Activated CD8-positive, alpha-beta memory T cell treated with anti-CD3 and anti-CD28 coated beads, Interleukin-2, amount 50 U/mL, for 4 hours (primary cell): ENCODE measurements at regions not wholly inside any gene's neighbourhood (a gene's known extent, or its start where the extent isn't known, plus 50 kb on each side); places are given as distances from the start of the nearest gene placed in this dataset.
"Not testable (repeated sequence)": the region's sequence is repeated elsewhere in the genome, so short reads cannot be mapped to it uniquely, and the experiment has no call there.

ENCODE experiments used
- DNase-seq: peaks from one replicate; pipeline ENCODE4 v3.0.0-alpha.2; 2020

DNA sequence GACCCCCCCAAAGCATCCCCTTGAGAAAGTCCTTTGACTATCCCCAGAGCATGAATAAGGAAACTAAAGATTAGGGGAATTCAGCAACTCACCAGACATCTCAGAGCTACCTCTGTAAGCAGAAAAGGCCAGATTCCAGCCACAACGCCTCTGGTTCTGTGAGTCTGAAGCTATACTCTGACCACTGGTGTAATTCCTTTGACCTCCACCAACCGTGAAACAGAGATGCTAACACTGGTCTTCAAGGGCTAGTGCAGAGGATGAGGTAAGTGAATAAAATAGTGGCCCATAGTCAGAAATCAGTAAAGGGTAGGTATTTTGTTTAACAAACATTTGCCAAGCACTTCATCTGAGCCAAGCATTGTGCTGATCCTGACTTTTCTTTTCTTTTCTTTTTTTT, 353.4 kb downstream of the NPIPA8 start:
- DNase-seq: no peak

DNA sequence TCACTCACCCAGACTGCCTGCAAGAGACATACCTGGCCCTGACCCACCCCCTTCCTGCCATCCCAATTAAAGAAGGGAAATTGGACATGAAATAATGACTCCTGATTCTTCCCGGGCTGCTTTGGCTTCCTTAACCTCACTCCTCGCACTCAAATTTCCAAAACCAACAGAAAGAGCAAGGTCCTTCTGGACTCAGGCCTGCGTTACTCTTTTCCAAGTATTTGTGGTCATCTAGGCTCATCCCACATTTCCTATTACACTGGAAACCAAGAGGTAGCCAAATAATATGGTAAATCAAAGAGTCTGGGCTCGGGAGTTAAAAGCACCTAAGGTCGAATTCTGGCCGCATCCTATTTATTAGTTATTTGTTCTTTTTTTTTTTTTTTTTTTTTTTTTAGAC, 359.3 kb downstream of the NPIPA8 start:
- no peak for DNase-seq

DNA sequence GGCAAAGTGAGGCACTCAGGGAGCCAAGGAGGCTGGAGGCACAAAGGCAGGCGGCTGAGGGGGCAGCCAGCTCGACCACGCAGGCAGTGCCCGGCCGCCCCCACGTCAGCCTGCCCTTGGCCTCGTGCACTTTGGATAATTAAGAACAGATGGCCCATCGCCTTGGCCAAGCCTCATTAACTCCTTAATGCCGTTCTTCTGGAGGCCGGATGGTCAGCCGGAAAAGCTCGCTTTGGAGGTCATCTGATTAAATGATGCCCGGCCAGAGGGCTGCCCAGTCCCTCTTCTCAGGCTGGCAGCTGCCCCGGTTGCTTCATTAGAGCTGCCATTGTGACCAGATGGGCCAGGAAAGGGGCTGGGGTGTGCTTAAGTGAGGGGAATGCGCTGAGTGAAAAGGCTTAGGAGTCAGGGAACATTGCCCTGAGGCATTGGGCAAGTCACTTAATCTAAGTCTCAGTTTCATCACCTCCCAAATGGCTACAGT, 364.0 kb downstream of the NPIPA8 start:
- no peak for DNase-seq

DNA sequence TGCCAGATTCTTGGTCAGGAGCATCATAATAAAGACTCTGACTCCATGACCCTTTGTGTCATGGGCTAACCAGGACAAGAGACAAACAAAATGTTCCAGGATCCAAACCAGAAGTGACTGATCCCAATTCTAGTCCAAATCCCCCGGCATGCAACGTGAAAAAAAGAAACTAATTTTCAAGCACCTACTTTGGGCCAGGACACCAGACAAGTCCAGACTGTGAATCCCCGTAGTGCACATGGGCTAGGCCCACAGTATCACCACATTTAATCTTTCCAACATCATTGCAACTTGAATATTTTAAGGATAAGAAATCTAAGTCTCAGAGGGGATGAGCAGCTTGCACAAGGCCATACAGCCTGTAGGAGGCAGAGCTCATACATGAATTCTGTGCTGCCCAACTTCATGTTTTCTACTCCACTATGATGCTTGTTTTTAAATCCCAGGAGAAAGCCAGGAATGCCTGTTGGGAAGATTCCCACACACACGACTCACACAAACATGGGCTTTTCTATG, 365.7 kb downstream of the NPIPA8 start:
- DNase-seq: no peak

DNA sequence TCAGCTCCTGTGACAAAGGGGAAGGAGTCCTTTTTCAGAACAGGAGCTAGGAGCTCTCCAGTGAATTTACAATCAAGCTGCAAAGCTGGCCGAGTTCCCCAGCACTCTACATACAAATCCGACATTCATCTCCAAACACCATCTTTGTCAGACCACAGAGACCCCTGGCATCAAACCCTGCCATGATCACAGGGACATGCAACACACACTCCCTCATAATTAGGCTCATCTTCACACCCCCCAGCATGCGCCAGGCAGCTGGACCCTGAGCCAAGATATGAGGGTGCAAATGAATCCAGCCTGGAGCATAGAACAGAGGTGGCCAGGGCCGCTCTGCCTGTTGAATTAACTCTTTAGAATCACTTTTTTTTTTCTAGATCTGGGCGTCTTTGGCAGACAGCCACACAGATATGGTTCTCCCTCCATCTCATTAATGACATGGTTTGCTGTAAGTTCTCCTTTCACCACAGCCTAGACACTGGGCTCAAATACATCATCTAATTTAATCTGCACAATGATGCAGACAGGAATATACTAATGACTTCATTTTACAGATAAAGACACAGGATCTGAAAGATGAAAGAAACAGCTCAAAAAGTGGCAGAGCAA, 366.3 kb downstream of the NPIPA8 start:
- no peak for DNase-seq

DNA sequence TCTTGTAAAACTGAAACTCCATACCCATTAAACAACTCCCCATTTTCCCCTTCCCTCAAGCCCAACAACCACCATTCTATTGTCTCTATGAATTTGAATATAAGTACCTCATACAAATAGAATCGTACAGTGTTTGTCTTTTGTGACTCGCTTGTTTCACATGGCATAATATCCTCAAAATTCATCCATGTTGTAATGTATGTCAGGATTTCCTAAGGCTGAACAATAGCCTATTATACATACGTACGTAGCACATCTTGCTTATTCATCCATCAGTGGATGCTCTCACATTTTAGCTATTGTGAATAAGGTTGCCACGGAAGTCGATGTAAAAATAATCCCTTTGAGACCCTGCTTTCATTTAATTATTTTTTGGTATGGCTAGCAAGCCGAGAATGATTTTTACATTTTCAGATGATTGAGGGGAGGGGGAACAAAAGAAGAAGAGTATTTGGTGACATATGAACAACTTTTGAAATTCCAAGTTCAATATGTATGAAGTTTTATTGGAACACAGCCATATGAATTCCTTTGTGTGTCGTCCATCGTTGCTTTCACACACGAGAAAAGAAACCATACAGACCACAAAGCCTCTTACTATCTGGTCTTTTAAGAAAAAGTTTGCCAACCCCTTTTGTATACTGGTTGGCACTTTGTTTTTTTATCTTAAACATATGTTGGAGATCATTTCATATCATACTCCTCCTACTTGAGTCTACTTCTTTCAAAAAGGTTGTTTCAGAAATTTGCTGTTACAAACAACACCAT, 371.2 kb downstream of the NPIPA8 start:
- DNase-seq: no peak

DNA sequence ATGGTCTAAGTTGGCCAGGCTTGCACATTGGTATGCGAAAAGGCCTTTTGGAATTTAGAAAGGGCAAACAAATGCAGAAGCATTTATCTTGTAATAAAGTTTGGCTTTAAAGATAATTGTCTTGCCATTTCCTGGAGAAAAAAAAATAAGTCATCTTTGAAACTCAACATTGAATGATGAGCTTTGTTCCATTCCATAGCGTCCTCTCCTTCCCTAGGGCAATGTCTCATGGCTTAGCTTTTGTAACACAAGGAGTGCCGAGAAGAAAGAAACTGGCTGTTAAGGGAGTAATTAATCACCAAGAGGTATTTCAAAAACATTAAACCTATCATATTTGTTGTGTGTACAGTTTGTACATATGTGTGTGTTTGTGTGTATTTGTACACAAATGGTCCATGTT, 372.3 kb downstream of the NPIPA8 start:
- no peak for DNase-seq

DNA sequence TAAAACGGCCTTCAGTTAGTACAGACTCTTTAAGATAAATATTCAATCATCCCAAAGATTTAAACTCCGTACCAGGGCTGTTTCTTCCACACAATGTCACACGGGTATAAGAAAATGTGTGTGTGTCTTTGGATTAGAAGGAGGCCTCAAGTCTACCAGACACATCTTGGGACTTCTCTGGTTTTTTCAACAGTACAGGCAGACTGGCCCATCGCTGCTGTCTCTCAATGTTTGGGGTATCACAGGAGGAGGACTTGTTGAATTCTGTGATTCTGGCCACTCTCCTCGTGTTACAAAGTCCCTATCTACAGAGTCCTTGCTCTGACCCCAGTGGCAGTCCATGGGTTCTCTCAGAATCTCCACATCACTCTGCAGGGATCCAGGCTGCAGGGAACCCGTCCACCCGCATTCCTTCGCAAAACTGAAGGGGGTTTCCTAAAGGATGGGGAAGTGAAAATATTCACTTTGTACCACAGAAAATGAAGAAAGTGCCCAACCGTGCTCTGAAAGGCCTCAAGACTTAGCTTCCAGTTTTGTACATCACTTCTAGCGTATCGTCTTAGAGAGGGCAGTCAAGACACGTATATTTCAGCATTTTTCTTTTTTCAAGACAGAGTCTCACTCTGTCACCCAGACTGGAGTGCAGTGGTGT, 373.2 kb downstream of the NPIPA8 start:
- DNase-seq: no peak

DNA sequence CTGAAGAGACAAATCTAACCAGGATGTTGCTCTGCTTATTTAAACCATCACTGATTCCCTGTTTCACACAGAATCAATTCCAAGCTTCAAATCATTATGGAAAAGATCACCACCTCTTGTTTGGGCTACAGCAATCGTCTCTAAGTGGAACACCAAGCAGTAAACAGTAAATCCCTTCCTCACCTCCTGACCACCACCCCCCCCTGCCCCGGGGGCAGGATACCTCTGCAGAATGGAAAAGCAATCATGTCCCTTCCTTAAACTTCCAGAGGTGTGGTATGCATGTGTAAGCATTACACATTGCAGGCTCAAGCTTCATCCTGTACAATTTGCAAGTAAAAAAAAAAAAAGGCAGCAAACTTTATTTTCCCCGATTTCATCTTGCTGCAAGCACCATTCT, 373.8 kb downstream of the NPIPA8 start:
- no peak for DNase-seq

DNA sequence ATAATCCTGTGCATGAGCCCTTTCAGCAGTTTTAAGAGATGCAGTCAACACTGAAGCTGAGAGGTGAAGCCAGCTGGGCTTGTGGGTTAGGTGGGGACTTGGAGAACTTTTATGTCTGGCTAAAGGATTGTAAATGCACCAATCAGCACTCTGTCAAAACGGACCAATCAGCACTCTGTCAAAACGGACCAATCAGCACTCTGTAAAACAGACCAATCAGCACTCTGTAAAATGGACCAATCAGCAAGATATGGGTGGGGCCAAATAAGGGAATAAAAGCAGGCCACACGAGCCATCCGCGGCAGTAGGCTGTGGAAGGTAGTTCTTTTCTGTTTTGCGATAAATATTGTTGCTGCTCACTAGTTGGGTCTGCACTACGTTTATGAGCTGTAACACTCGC, 374.7 kb downstream of the NPIPA8 start:
- DNase-seq: not testable (repeated sequence)

DNA sequence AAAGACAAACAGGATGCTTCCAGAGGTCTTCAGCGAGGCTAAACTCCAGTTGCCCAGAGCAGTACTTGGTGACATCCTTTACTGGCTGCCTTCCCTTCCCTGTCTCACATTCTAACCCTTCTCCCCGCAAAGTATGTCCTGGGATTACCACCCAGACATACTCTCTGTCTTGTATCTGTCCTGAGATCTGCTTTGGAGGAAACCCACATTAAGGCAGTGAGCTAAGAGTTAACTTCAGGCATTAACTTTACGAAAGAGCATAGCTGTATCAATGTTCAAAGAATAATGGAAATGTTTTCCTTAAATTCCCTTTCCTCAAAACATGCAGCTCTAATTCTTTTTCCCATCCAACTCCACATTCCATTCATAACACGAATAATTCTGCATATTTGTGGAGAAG, 385.2 kb downstream of the NPIPA8 start:
- DNase-seq: no peak

DNA sequence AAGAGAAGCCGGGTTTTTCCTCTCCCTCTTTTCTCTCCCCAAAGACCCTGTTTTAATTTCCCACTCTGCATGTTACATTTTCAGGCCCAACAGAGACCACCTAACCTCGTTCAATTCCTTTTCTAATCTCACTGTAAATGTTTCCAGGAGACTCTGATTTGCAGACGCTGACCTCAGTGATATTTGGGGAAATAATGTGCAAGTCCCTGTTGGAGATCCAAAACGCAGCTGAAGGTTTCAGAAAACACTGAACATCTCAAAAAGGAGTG, 386.6 kb downstream of the NPIPA8 start:
- DNase-seq: no peak

DNA sequence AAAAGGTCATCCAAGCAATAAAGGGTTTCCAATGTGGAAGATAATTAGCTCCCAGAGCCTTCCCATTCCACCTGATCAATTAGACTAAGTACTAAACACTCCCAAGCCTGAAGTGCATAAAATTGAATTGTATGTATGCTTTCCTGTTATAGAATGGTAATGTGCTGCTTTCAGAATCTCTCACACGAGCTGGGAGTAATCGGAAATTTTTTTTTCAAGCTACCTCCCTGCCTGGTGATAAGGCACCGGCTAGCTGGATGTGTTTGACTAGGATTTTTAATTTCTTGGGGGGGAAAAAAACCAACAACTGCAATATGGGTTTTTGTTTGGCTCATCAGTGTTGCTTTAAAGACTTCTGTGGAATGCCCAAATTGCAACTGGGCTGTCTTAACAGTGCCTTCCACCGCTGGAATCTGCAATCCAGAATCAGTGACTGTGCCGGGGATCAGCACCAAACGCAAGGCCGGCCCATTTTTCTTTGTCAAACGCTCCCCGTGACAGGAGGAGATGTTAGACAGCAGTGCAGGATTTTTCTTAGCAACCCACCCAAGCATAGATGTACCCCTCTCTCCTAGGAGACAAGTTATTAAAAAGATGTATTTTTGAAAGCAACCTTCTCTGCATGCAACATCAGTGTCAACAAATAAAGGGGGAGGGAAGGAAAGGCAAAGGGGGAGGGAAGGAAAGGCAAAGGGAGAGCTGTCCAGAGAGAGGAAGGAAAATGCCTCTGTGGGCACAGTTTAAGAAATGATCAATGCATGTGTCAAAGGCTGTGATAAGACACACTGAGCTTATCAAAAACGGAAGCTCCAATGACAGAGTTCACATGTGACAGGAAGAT, 387.2 kb downstream of the NPIPA8 start:
- no peak for DNase-seq

DNA sequence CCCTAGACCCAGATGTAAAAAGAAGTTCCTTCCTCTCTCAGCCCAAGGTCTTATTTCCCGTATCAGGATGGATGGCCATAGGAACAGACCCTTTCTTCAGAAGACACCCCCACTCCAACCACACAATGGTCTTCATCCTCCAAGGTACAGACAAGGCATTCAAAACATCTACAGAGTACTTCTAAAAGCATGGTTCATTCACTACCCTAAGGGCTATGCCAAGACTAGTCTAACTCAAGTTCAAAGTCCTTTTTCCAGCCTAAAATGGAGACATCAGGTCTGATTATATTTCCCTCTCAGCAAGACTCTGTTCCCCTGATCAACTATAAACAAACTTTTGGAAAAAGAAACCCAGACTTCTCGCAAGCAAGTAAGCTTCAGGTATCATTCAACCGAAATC, 388.9 kb downstream of the NPIPA8 start:
- DNase-seq: no peak

DNA sequence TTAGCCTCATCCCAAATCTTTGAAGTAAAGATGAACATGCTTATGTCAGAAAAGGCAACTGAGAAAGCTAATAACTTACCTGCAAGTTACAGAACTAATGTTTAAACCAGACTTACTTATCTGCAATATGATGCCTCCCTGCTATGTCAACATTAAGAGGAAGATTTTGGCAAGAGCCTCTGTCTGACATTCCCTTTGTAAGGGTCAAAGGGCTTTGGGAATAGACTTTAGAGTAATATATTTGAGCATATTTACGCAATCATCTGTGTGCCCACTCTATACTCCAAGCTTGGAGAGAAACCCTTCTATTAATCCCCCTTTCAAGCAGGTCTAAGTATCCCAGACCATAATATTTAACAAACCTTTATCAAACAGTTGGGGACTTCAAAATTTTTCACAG, 389.4 kb downstream of the NPIPA8 start:
- no peak for DNase-seq

DNA sequence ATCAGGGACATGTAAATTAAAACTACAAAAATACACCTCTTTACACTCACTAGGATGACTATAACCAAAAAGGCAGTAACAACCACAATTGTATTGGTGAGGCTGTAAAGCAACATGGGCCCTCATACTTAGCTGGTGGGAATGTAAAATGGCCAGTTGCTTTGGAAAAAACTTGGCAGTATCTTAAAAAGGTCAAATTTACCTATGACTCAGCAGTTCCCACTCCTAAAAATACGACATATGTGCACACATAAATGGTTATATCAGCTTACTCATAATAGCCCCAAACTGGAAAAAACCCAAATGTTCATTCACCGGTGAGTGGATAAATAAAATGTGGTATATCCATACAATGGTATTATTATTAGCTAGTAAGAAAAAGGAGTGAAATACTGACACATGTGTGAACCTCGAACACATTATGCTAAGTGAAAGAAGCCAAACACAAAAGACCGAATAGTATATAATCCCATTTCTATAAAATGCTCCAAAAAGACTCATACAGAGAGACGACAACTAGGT, 391.4 kb downstream of the NPIPA8 start:
- no peak for DNase-seq

DNA sequence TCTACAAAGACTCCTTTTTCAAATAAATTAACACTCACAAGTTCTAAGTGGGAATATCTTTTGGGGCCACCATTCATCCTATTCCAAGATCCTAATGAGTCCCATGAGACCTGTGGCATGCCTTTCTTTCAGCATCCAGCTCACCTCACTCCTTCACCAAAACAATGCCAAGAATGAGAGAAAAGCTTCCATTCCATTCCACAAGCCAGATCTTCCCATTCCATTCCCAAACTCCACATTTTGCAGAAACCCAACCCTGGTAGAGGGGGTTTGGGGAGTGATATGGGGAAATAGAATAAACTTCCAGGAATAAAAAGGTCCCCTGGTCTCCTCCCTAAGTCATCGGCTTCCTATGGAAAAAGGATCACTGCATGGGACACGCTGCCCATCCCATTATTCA, 392.2 kb downstream of the NPIPA8 start:
- DNase-seq: no peak

DNA sequence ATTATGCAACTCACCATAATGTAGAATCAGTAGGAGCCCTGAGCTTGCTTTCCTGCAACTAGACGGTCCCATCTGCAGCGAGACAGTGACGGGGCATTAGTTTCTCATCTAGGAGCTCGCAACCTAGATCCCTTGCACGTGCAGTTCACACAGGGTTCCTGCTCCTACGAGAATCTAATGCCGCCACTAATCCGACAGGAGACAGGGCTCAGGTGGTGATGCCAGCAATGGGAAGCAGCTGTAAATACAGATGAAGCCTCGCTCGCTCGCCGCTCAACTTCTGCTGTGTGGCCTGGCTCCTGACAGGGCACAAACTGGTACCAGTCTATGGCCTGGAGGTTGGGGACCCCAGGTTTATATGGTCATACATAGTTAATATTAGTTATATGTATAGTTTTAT, 394.5 kb downstream of the NPIPA8 start:
- no peak for DNase-seq

DNA sequence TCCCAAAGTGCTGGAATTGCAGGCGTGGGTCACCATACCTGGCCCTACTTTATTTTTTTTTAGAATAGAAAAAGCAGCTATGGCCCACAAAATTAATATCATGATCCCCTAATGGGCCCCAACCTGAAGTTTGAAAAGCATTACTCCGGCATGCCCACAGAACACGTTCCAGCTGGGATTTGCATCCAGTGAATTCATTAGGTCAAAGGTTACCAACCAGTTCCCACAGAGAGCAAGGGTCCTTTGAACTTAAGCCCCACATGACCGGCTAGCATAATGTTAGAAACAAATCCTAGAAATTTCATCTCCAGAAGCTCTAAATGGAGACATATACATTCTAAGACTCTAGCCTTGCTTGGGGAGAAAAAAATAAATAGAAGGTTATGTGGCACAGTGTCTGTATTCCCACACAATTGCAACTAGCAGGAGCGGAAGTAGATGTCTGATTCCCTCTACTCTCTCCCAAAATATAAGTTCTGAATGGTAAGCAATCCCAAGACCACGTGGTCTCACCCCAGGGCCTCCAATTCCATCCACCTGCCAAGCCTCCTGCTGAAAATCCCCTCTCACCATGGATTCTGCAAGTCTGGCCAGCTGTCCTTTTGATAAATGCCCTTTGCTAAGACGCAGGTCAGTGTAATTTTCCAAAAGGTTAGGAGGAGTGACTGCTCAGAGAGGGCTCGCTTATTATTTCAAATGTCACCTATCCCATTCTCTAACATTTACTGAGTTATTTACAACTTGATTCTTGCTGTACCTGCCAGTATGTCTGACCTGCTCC, 395.8 kb downstream of the NPIPA8 start:
- no peak for DNase-seq

DNA sequence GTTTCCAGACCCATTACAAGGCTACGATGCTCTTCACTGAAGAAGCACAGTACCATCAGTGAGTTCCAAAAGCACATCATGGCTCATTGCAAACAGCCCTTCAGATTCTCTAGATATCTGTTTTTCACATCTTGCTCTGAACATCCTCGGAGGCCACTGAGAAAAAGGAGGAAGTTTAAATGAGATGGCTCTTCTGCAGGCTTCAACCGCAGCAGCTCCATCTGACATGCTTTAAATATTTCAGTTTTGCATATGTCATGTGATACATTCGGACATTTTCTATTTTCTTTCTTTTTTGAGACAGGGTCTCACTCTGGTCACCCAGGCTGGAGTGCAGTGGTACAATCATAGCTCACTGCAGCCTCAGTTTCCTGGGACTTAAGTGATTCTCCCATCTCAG, 396.8 kb downstream of the NPIPA8 start:
- no peak for DNase-seq

DNA sequence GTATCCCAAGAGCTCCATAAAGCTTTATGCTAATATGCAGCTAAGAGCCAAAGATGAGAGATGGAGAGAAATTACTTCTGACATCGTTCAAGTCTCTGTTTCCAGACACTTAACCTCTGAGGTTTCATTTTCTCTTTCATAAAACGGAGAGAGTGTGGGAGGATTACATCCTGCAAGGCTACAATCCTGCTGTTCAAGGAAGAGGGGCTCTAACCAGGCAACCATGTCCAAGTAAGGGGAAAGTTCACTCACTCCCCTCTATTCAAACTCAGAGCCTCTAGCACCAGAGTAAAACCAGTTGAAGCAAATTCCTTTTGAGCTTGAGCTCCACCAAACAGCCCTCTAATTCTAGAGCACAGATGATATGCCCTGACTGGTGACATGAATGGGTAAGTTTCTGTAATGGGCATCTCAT, 397.4 kb downstream of the NPIPA8 start:
- no peak for DNase-seq

DNA sequence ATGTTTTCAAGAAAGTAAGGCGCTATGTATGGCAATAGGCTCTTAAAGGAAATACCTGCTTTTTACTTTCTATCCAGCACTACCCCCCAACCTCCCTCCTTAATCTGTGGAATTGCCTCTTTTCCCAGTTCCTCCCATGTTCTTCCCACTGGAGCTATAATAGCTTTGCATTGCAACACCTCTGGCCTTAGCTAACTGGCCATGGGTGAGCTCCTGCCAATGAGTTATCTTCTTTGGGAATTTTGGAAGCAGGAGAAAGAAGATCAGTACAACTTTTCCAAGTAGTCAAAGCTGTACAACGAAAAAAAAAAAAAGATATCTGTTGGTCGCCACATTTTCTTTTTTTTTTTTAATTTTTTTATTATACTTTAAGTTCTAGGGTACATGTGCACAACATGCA, 398.0 kb downstream of the NPIPA8 start:
- DNase-seq: no peak
